K562 (cell line): ENCODE measurements at regions not wholly inside any gene's neighbourhood (a gene's known extent, or its start where the extent isn't known, plus 50 kb on each side); places are given as distances from the start of the nearest gene placed in this dataset.

ENCODE experiments used
- CHD2 ChIP-seq: IDR thresholded peaks from 2 replicates; pipeline ENCODE4 v1.6.1; 2011; ENCODE audit warnings: low read depth, low read length
- HDAC2 ChIP-seq: fragments of 450-650 bp; IDR thresholded peaks from 2 replicates; pipeline ENCODE4 v1.6.1; 2016; ENCODE audit warnings: mild to moderate bottlenecking
- HEY1 ChIP-seq: fragments of 250-450 bp; sonication (Bioruptor Pico); IDR thresholded peaks from 2 replicates; pipeline ENCODE4 v1.5.0; 2020; ENCODE audit warnings: mild to moderate bottlenecking, moderate library complexity, borderline replicate concordance
- NCOA1 ChIP-seq: fragments of 450-650 bp; IDR thresholded peaks from 2 replicates; pipeline ENCODE4 v1.6.1; 2016; ENCODE audit warnings: low read depth
- NR1H2 ChIP-seq: sonication (generic); formaldehyde crosslinking; IDR thresholded peaks from 2 replicates; pipeline ENCODE4 v1.4.0; 2020; ENCODE audit warnings: mild to moderate bottlenecking, missing genetic modification reagents
- RFX5 ChIP-seq: IDR thresholded peaks from 2 replicates; pipeline ENCODE4 v1.6.1; 2011; ENCODE audit warnings: low read depth, mild to moderate bottlenecking, improper control_type of control experiment, low read length
- SMARCE1 ChIP-seq: fragments of 450-650 bp; IDR thresholded peaks from 2 replicates; pipeline ENCODE4 v1.7.1; 2016; ENCODE audit warnings: mild to moderate bottlenecking
- ZNF274 ChIP-seq: IDR thresholded peaks from 2 replicates; pipeline ENCODE4 v1.6.1; 2011; ENCODE audit warnings: low read depth, mild to moderate bottlenecking, low read length, moderate library complexity, borderline replicate concordance
- TF ChIP-seq, protein P1 (sequence below), 3 experiments: IDR thresholded peaks in 2 of 3; conservative IDR thresholded peaks in 1 of 3; 2 replicates each; pipeline ENCODE4 v1.5.1; 2011 to 2012; ENCODE audit warnings: low read length in 3 of 3, mild to moderate bottlenecking in 3 of 3, control low read depth in 2 of 3, improper control_type of control experiment in 1 of 3, inconsistent platforms in 1 of 3, low read depth in 1 of 3, mixed read lengths in 1 of 3, moderate library complexity in 1 of 3; ENCODE audit not compliant: insufficient read depth in 2 of 3
- TF ChIP-seq, protein P2 (sequence below), 2 experiments: IDR thresholded peaks; 2 replicates each; pipeline ENCODE4 v1.6.1; 2012; ENCODE audit warnings: improper control_type of control experiment in 2 of 2, low read depth in 2 of 2, low read length in 2 of 2, borderline replicate concordance in 1 of 2
- TF ChIP-seq, protein P3 (sequence below), 2 experiments: fragments of 450-650 bp; formaldehyde crosslinking in 1 of 2; IDR thresholded peaks; 2 replicates each; pipeline versions ENCODE4 v1.4.0 to v1.6.1; 2014 to 2020; ENCODE audit warnings: mild to moderate bottlenecking in 2 of 2, borderline replicate concordance in 1 of 2, low read depth in 1 of 2
- TF ChIP-seq, protein P4 (sequence below): fragments of 200-400 bp; formaldehyde crosslinking; IDR thresholded peaks from 2 replicates; pipeline ENCODE4 v1.6.1; 2017; ENCODE audit warnings: mild to moderate bottlenecking, low read depth, low read length, moderate library complexity

DNA sequence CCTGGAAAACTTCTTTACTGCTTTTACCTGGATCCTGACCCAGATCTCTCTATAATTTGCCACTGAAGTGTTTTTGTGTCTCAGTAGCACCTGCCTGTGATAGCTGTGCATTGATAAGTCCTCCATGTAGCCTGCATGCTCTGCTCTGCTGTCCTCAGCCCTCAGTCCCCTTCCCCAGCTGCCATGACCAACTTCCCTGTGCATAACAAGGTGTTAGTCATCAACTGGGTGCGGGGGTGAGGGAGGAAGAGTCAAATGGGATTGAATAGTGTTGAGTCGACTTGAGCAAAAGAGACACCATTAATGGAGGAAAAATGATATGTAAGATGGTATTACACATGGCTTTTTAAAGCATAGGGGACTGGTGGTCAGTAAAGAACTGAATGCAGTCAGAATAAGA, 92.2 kb upstream of the PLET1 start:
- TF ChIP-seq RFX5 (no peak), HDAC2 (no peak), NCOA1 (no peak), SMARCE1 (no peak), HEY1 (CRISPR knock-in tag) (no peak), NR1H2 (CRISPR knock-in tag) (no peak), ZNF274 (no peak), CHD2 (no peak)
- TF ChIP-seq, protein P1, sequence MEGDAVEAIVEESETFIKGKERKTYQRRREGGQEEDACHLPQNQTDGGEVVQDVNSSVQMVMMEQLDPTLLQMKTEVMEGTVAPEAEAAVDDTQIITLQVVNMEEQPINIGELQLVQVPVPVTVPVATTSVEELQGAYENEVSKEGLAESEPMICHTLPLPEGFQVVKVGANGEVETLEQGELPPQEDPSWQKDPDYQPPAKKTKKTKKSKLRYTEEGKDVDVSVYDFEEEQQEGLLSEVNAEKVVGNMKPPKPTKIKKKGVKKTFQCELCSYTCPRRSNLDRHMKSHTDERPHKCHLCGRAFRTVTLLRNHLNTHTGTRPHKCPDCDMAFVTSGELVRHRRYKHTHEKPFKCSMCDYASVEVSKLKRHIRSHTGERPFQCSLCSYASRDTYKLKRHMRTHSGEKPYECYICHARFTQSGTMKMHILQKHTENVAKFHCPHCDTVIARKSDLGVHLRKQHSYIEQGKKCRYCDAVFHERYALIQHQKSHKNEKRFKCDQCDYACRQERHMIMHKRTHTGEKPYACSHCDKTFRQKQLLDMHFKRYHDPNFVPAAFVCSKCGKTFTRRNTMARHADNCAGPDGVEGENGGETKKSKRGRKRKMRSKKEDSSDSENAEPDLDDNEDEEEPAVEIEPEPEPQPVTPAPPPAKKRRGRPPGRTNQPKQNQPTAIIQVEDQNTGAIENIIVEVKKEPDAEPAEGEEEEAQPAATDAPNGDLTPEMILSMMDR (IDR thresholded peaks at IDR 0.05 in 2 of 3, conservative IDR thresholded peaks at IDR 0.05 in 1 of 3; ENCODE audit: insufficient read depth in 2 of 3, low read depth in 1 of 3, low read length in 3 of 3) = no peak
- TF ChIP-seq, protein P2, sequence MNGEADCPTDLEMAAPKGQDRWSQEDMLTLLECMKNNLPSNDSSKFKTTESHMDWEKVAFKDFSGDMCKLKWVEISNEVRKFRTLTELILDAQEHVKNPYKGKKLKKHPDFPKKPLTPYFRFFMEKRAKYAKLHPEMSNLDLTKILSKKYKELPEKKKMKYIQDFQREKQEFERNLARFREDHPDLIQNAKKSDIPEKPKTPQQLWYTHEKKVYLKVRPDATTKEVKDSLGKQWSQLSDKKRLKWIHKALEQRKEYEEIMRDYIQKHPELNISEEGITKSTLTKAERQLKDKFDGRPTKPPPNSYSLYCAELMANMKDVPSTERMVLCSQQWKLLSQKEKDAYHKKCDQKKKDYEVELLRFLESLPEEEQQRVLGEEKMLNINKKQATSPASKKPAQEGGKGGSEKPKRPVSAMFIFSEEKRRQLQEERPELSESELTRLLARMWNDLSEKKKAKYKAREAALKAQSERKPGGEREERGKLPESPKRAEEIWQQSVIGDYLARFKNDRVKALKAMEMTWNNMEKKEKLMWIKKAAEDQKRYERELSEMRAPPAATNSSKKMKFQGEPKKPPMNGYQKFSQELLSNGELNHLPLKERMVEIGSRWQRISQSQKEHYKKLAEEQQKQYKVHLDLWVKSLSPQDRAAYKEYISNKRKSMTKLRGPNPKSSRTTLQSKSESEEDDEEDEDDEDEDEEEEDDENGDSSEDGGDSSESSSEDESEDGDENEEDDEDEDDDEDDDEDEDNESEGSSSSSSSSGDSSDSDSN (IDR thresholded peaks at IDR 0.05; ENCODE audit: borderline replicate concordance in 1 of 2, low read depth in 2 of 2, low read length in 2 of 2) = no peak
- TF ChIP-seq, protein P3, sequence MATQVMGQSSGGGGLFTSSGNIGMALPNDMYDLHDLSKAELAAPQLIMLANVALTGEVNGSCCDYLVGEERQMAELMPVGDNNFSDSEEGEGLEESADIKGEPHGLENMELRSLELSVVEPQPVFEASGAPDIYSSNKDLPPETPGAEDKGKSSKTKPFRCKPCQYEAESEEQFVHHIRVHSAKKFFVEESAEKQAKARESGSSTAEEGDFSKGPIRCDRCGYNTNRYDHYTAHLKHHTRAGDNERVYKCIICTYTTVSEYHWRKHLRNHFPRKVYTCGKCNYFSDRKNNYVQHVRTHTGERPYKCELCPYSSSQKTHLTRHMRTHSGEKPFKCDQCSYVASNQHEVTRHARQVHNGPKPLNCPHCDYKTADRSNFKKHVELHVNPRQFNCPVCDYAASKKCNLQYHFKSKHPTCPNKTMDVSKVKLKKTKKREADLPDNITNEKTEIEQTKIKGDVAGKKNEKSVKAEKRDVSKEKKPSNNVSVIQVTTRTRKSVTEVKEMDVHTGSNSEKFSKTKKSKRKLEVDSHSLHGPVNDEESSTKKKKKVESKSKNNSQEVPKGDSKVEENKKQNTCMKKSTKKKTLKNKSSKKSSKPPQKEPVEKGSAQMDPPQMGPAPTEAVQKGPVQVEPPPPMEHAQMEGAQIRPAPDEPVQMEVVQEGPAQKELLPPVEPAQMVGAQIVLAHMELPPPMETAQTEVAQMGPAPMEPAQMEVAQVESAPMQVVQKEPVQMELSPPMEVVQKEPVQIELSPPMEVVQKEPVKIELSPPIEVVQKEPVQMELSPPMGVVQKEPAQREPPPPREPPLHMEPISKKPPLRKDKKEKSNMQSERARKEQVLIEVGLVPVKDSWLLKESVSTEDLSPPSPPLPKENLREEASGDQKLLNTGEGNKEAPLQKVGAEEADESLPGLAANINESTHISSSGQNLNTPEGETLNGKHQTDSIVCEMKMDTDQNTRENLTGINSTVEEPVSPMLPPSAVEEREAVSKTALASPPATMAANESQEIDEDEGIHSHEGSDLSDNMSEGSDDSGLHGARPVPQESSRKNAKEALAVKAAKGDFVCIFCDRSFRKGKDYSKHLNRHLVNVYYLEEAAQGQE (IDR thresholded peaks at IDR 0.05; ENCODE audit: borderline replicate concordance) = no peak
- TF ChIP-seq, protein P3 (CRISPR knock-in tag; IDR thresholded peaks at IDR 0.05; ENCODE audit: low read depth) = no peak
- TF ChIP-seq, protein P4, sequence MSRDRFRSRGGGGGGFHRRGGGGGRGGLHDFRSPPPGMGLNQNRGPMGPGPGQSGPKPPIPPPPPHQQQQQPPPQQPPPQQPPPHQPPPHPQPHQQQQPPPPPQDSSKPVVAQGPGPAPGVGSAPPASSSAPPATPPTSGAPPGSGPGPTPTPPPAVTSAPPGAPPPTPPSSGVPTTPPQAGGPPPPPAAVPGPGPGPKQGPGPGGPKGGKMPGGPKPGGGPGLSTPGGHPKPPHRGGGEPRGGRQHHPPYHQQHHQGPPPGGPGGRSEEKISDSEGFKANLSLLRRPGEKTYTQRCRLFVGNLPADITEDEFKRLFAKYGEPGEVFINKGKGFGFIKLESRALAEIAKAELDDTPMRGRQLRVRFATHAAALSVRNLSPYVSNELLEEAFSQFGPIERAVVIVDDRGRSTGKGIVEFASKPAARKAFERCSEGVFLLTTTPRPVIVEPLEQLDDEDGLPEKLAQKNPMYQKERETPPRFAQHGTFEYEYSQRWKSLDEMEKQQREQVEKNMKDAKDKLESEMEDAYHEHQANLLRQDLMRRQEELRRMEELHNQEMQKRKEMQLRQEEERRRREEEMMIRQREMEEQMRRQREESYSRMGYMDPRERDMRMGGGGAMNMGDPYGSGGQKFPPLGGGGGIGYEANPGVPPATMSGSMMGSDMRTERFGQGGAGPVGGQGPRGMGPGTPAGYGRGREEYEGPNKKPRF = no peak
